Fibroblast of skin of left biceps (primary cell): ENCODE measurements at regions not wholly inside any gene's neighbourhood (a gene's known extent, or its start where the extent isn't known, plus 50 kb on each side); places are given as distances from the start of the nearest gene placed in this dataset.

Experiments used
- DNase-seq, 2 experiments: peaks; one replicate each; pipeline ENCODE4 v3.0.0-alpha.2; 2013; ENCODE audit warnings: low read depth in 2 of 2

DNA sequence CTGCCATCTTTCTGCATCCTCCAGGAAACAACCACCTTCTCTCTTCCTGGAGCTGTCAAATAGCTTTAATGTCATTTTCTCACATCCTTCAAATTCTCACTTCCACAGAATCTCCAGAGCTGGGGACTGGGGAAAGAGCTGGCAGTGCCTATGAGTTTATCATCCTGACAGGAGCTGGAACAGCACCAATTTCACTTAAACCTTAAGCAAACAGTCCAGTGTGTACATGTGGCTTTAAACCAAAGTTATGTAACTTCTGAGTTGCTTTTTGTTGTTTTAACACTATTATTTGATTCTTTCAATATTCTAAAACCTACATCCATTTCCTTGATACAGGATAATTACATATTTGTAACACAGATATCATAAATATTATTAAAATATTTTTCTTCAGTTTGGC lies 331.5 kb upstream of the ARGLU1 start:
- no peak for DNase-seq

DNA sequence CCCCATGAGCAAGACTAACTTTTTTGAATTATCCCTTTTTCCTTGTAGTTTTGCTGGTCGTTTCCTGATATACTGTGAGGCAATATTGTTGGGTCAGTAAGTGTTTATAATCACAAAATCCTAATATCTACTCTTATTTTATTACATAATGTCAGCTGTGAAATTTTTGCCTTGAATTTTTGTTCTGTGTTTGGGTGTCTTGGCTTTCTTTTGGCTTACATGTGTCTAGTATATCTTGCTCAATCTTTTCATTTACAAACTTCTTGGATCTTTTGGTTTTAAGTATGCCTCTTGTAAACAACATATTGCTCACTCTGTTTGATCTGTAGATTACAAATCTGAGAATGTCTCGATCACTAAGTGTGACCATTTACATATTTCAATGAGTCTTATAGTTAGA lies 330.3 kb upstream of the ARGLU1 start:
- no peak for DNase-seq

DNA sequence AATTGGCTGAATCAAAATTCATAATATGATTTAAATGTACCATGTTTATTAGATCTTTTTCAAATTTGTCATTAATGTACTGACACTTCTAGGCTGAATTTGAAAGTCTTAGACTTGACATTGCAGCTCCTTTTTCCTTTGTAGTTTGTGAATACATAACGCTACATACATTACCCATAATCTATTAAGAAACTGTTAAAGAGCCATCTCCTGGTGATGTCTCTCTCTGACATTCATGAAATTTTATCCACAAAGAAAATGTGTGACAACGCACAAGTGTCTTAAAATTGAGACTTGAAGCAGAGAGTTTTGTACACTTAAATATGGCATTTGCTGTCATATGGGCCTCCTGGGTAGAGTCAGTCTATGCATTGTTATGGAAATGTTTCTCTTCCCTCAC lies 320.2 kb upstream of the ARGLU1 start:
- DNase-seq = no peak

DNA sequence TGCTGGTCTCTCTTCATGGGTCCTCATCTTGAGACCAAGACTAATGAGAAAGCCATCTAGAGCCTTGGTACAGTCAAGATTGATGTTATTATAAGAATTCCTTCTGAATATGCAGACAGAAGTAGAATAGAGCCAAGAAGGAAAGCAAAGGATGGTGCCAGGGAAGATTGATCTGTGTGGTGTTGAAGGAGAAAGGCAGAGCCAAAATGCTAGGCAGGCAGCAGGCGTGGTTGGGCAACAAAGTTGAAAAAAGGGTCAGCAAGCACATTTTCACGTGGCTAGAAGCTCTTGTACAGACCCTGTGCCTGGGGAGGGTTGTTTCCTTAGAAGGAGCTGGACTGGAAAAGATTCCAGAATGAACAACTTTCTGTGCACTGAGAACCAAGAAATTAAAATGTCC lies 319.7 kb upstream of the ARGLU1 start:
- DNase-seq = no peak

DNA sequence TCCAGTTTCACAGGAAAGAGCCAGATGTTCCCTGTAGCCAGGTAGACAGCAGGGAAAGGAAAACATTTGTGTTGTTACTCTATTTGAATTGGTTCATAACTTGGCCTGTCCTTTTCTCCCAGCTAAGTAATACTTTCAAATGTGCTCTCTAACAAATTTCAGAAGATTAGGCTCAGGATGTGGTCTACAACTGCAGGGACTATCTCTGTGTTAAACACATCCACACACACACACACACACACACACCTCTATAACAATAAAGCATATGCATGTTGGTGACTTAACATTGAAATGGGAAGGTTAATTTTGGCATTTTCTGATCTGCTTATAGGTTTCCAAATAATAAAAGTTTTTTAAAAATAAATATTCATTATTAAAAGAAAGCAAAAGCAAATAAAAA lies 316.0 kb upstream of the ARGLU1 start:
- no peak for DNase-seq

DNA sequence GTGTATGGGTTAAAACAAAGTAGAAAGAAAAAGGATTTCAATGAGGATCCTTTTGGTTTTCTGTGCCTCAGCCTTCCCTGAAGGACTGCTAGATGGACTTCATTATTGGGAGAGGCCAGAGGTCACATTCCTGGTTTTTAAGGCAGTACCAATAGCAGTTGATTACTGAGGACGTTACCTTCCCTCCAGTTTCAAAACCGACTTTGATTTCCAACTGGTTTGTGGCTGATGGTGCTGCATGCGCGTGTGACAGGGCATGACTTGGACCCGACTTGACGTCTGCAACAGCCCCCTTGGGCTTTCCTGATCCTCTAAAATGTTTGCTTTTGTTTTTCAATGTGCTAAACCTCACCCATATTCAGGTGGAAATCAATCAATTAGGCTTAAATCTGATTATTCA lies 314.3 kb upstream of the ARGLU1 start:
- DNase-seq = no peak

DNA sequence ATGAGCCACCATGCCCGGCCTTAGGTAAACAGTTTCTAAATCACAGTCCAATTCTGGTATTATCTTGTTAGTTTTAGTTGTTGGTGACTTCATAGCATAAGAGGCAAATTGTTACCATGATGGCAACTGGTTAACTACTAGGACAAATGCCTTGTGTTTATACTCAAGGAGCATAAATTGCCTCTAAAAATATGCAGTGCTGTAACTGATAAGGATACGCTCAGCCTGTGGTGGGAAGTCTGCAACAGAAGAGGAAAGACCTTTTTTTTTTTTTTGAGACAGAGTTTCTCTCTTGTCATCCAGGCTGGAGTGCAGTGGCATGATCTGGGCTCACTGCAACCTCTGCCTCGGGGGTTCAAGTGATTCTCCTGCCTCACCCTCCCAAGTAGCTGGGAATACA lies 311.9 kb upstream of the ARGLU1 start:
- DNase-seq = no peak

DNA sequence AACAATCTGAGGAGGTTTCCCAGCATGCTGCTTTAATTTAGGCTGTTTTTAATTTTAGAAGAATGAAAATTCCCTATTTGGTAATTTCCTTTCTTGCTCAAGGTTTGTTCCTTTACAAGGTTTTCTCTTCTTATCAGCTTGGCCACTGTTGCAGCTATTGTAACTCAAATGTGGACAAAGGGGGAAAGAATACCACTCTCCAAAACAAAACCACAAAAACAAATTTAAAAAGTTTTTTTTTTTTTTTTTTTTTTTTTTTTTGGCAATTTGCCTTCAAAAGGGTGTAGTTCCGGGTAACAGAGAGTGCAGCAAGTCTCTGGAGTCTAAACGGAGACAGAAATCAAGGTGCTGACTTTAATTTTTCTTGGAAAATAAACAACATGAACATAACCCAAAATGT lies 306.4 kb upstream of the ARGLU1 start:
- no peak for DNase-seq

DNA sequence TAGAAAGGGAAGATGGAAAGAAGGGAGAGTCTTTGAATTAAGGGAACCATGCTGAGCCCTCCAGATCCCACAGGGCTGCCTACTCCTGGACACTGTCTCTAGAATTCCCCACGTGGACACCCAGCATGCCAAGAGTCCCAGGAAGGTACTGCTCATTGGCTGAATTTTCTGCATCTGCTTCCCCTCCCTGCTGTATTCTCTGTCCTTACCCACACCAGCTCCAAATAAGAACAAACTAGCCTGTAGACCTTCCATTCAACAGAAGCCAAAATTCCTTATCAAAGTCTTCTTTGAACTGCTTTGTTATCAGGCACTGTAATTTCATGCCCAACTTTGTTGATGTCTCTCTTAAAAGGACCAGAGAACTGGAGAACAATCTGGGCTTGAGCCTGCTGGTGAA lies 305.9 kb upstream of the ARGLU1 start:
- DNase-seq = no peak

DNA sequence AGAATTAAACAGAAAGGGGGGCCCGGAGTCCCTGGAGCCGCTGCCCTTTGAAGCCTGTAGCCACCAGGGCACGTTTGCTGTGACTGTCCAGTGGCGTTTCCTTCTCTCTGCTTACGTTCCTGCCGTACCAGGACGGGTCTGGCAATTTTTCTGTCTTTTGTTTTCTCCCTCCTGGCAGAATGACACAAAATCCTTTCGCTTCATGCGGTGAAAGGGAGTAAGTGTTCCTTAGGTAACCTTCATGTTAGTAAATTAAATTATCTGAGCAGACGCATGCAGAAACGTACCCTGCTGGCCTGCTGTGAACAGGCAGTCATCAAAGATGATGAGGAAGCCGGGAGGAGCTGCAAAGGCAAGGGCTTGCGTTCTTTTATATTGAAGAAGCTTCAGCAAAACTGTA lies 299.3 kb upstream of the ARGLU1 start:
- DNase-seq = no peak

DNA sequence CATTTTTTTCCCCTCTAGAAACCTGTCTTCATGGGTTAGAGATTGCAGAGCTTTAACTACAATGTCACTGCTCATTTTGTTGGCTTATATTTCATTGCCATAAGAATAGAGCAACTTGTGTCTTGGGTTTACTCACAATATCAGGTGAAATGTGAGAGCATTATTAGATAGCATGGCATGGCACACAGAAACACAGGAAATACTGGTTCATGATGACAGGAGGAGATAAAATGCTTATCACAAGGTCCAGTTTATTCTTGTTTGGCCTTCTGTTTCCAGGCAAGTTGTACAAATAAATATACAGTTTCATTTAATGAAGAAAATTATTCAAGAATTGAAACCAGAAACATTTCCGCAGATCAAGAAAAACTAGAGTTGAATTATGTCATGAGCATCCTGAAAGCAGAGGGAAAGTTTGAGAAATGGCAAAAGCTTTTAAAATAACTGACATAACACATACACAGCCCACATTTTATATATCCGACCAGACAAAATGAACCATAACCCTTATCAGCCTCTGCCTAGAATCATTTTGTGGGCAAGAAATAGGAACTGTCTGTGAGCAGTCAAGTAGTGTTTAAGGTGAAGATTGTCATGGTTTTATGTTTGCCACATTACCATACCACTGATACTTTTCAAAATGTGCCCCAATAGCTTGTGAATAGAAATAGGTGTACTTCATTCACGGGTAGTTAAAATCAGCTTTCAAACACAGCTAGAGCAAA lies 297.9 kb upstream of the ARGLU1 start:
- DNase-seq = no peak

DNA sequence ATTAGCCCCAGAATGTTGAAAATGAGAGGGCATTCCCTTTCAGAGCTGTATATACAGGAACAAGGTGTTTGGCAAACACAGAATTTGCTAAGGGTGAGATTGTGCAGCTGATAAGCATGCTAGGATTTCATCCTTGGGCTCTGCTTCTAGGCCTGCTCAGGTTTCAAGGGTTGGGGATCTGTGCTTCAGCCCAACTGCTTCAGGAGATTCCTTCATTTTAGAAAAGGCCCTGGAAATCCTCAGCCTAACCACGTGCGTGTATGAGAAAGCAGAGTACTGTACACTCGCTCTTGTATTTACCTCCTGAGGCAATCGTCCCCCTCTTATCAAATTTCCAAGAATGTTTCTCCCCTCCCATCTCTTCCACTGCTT lies 291.6 kb upstream of the ARGLU1 start:
- no peak for DNase-seq

DNA sequence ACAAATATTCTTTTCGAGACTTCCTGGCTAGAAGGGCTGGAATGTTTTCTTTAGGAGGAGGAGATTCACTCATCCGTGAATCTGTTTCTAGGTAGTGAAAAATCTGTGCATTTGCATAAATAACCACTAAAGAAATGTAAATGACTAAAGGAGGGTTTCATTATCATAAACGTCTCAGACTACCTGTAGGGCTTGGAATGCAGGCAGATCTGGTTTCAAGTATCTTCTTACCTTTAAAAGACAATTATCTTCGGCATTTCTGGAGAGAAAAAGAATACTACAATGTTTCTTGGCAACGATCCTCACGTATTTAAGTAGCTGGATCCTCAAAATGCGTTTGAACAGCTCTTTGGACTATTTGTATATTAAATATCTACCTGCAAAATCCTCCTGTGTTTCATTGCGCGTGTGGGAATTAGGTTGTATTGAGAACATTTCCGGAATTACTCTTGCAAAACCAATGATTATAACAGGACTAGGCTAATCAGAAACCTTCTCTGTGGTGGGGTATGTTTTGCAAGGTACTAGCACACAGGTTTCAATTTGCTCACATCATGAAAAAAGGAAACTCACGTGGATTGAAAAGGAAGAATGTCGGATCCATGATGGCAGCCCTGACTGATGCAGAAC lies 291.1 kb upstream of the ARGLU1 start:
- DNase-seq = no peak

DNA sequence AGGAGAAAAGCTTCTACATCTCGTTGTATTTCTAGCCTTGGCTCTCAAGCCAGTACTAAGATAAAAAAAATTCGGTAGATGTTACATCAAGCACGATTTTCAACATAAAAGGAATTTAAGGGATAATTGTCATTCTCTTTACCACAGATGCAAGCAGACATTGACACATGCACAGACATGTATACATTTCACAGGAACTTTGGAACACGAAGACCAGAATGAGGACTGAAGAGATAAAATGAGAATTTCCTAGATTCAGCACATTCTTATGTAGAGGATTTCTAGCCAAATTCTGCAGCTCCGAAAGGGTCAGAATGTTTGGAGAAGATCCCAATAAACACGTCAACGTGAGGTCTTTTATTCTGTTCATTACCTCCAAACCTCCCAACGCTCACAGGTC lies 284.5 kb upstream of the ARGLU1 start:
- no peak for DNase-seq

DNA sequence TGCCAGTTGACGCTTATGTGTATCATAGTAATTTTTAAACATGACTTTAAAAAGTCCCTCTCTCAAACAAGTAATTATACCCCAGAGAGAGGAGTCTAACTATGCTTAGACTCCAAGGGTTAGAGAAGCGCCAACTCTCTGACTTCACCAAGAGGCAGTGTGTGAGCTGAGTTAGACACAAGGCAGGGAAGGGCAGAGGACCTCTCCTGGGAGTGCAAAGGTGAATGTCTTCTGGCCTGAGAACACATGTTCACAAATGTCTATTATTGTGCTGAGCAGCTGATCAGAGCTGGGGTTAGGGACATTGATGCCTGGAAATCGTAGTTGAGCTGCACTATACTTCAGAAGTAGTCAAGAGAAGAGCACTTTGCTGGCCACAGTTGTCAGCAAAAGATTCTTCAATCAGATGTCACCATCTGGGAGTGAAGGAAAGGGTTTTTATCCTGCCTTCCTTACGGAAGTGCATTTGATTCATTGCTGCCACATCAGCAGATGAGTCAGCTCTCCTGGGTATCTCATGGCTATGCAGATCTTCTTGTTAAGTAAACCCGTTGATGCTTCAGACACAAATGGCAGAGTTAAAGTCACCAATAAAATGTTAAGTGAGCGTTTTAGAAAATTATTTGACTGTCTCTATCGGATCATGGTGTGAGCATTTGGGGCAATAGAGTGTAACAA lies 283.2 kb upstream of the ARGLU1 start:
- no peak for DNase-seq

DNA sequence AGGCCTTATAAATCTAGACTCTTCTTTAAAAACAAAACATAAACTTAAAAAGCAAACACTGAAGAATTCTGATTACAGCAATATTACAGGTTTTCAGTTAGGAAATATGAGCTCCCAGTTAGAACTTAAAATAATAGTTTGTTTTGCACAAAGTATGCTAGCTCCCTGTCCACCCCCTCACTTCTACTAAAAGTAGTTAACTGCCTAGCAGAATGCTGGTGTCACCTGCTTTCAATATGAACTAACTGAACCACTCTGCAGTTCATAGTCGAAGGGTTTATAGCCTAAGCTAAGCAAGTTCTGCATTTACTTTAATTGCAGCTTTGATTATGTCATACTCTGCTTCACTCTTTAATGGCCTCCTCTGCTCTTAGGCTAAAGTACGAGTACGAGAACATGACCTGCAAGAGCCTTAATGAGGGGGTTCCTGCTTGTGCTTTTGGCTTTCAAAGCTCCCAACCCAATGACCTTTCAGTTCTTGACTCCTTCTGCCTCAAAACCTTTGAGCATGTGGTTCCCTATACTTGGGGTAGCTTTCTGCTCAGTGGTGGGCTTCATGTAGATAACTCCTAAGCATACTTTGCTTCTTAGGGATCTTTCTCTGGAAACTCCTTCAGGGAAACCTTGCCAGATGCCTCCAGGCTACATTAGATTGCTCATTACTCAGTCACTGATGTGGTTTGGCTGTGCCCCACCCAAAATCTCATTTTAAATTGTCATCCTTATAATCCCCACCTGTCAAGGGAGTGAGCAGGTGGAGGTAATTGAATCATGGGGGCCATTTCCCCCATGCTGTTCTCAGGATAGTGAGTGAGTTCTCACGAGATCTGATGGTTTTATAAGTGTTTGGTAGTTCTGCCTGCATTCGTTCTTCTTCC lies 278.9 kb upstream of the ARGLU1 start:
- DNase-seq = no peak

DNA sequence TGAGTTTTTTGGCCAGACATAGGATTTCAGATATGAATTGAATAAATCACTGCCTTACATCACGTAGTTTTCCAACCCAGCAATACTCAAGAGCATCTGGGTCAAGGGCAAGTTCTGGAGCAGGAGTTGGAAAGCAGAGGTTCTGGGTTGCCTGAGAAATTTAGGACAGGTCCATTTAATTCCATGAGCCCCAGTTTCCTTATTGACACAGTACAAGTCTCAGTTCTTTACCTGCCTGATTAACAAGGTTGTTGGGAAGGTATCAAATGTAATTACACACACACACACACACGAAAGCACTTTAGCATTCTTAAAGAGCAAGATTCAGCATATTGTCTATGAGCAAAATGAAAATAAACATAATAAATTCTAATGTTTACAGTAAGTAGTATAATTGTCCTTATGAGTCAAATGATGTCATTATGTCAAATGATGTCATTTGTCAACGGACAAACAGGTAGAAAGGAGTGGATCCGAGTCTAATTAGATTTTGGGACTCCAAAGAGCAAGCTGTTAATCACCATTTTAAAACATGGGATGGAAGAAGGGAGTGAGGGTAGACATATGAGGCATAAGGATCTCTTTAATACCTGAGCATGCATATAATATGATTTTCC lies 268.4 kb upstream of the ARGLU1 start:
- no peak for DNase-seq

DNA sequence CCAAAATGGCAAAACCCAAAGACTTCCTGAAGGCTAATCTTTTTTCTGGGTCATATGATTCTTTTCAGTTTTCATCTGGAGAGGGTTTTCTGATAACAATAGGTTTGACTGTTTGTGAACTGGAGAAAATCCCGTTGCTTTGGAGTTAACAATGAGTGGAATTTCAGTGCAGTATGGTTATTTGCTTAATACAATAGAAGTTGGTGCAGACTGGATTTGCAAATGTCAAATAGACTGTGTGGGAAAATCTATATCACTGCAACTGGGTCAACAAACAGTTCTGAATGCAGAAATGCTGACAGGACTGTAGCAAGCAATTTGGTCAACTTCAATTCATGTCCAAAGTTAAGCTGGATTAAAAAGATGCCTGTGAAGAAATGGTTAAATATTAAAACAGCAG lies 267.5 kb upstream of the ARGLU1 start:
- no peak for DNase-seq

DNA sequence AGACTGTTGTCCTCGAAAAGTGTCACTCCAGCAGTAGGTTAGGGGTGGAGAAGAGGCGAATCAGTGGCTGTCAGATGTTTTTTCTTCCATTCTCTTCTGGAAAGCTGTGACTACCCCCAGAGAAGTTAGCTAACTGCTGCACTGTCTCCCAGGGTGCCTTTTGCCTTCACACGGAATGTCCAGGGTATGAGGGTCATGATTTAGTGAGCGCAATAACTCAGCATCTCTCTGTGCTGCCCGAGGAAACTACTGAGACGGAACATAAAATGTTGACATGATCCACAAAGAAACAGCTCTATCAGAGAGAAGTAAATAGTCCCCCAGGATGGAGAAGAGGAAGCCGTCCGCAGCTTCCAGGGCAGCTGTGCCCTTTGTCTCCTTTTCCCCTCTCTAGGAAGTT lies 254.0 kb upstream of the ARGLU1 start:
- DNase-seq = no peak

DNA sequence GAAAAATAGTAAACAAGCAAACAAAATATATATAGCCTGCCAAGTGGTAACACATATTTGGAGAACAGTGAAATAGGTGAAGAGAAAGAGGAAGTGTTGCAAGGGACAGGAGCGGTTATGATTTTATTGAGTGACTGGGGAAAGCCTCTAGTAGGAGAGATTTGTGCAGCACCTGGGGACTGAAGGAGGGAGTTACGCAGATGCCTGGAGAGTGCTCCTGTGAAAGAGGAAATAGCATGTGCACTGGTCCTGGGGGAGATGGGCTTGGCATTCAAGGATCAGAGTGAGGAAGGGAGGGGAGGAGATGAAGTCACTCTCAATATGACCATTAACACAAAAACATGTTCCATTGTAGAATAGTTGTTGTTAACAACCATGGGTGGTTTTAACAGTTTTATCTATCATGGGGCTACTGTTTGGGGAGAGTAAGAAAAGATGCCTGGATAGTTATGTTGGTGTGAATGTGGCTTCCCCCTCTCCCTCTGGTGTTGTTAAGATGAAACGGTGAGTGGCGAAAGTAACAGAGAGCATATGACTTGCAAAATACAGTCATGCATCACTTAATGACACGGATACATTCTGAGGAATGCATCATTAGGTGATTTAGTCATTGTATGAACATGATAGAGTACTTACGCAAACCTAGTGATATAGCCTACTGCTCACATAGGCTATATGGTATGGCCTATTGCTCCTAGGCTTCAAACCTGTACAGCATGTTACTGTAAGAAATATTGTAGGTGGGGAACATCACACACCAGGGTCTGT lies 251.7 kb upstream of the ARGLU1 start:
- DNase-seq = no peak

DNA sequence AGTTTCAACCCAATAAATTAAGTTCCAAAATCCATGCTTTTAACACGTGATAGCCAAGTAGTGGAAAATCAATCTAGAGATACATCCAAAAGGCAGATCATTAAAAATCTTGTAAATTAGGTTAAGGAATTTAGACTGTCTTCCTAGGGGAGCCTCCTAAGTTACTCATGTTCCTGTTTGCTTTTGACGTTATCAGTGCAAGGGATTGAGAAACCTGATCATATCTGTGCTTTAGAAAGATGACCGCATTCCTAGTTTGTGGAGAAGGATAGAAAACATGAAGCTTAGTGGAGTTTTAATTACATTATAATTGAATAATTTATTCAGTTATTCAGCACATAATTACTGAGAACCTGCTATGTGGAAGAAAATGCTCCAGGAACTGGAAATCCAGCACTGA lies 251.0 kb upstream of the ARGLU1 start:
- DNase-seq = no peak
